ENCODE measurements at regions not wholly inside any gene's neighbourhood (a gene's known extent, or its start where the extent isn't known, plus 50 kb on each side); places are given as distances from the start of the nearest gene placed in this dataset.

DNA sequence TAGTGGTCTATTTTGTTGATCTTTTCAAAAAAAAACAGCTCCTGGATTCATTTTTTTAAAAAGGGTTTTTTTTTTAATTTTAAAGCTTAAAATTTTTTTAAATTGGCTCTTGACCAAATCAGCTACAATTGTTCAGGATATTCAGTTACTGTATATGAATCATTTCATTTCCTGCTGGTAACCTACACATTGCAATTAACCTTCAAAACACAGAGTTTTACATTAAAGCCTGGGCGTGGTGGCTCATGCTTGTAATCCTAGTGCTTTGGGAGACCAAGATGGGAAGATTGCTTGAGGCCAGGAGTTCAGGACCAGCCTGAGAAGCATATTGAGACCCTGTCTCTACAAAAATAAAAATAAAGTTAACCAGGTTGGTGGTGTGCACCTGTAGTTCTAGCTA lies 163.4 kb downstream of the ALDH1A2 start:
- H3K27ac ChIP-seq (ENCODE audit: low read length), result no peak overlapping the region
- H3K27me3 ChIP-seq (ENCODE audit: insufficient read depth, low read depth, low read length), result no peaks in the 10 kb centered on the region
- H3K9me3 ChIP-seq (ENCODE audit: low read length), result no peaks in the 10 kb centered on the region
- no peaks in the 10 kb centered on the region for H3K36me3 ChIP-seq (ENCODE audit: insufficient read depth, low read length)
- H3K79me2 ChIP-seq (replicated peaks; ENCODE audit: insufficient read depth, low read length), result no peaks in the 10 kb centered on the region
- H4K20me1 ChIP-seq (ENCODE audit: insufficient read depth), result no peaks in the 10 kb centered on the region
- no peaks in the 10 kb centered on the region for H3F3A ChIP-seq (ENCODE audit: insufficient read depth, low read length, poor library complexity, severe bottlenecking)
- H3K4me3 ChIP-seq (ENCODE audit: low read length), result no peak overlapping the region
- H3K9me2 ChIP-seq (ENCODE audit: insufficient read depth, low read length), result no peaks in the 10 kb centered on the region
- TF ChIP-seq CTCF (IDR thresholded peaks at IDR 0.05; ENCODE audit: poor library complexity, severe bottlenecking) (no peak), EZH2 (IDR thresholded peaks at IDR 0.05; ENCODE audit: borderline replicate concordance, insufficient read depth, low read length, poor library complexity, severe bottlenecking) (no peak), EP300 (conservative IDR thresholded peaks at IDR 0.05; ENCODE audit: poor library complexity, severe bottlenecking) (no peak), POLR2AphosphoS5 (IDR thresholded peaks at IDR 0.05) (no peak), MXI1 (conservative IDR thresholded peaks at IDR 0.05; ENCODE audit: poor library complexity, severe bottlenecking) (no peak), RAD21 (conservative IDR thresholded peaks at IDR 0.05) (no peak), SMC3 (conservative IDR thresholded peaks at IDR 0.05; ENCODE audit: poor library complexity) (no peak), TAF1 (IDR thresholded peaks at IDR 0.05; ENCODE audit: low read depth) (no peak)
- TF ChIP-seq, protein P1, sequence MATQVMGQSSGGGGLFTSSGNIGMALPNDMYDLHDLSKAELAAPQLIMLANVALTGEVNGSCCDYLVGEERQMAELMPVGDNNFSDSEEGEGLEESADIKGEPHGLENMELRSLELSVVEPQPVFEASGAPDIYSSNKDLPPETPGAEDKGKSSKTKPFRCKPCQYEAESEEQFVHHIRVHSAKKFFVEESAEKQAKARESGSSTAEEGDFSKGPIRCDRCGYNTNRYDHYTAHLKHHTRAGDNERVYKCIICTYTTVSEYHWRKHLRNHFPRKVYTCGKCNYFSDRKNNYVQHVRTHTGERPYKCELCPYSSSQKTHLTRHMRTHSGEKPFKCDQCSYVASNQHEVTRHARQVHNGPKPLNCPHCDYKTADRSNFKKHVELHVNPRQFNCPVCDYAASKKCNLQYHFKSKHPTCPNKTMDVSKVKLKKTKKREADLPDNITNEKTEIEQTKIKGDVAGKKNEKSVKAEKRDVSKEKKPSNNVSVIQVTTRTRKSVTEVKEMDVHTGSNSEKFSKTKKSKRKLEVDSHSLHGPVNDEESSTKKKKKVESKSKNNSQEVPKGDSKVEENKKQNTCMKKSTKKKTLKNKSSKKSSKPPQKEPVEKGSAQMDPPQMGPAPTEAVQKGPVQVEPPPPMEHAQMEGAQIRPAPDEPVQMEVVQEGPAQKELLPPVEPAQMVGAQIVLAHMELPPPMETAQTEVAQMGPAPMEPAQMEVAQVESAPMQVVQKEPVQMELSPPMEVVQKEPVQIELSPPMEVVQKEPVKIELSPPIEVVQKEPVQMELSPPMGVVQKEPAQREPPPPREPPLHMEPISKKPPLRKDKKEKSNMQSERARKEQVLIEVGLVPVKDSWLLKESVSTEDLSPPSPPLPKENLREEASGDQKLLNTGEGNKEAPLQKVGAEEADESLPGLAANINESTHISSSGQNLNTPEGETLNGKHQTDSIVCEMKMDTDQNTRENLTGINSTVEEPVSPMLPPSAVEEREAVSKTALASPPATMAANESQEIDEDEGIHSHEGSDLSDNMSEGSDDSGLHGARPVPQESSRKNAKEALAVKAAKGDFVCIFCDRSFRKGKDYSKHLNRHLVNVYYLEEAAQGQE (IDR thresholded peaks at IDR 0.05; ENCODE audit: borderline replicate concordance), result no peak
- no peak overlapping the region for H3K9ac ChIP-seq (ENCODE audit: low read length)
- H3K4me2 ChIP-seq (ENCODE audit: low read length), result no peak overlapping the region
- H2AFZ ChIP-seq (ENCODE audit: low read depth, low read length), result no peak overlapping the region
